Activated naive CD8-positive, alpha-beta T cell treated with anti-CD3 and anti-CD28 coated beads for 36 hours (primary cell): ENCODE measurements at regions not wholly inside any gene's neighbourhood (a gene's known extent, or its start where the extent isn't known, plus 50 kb on each side); places are given as distances from the start of the nearest gene placed in this dataset.
A peak's percentile ranks its signal among the peaks of the same experiment; 100 is the strongest.

Experiments
- DNase-seq: peaks from one replicate; pipeline ENCODE4 v3.0.0; 2021
- H3K27ac Mint-ChIP-seq: one replicate; pipeline ENCODE4 v1.8.0; 2022; ENCODE audit warnings: mild to moderate bottlenecking, moderate library complexity, mixed read lengths
- H3K27me3 Mint-ChIP-seq: one replicate; pipeline ENCODE4 v1.8.0; 2022; ENCODE audit warnings: mild to moderate bottlenecking, mixed read lengths
- H3K36me3 Mint-ChIP-seq: one replicate; pipeline ENCODE4 v1.8.0; 2021; ENCODE audit warnings: mild to moderate bottlenecking, mixed read lengths
- H3K4me1 Mint-ChIP-seq: one replicate; pipeline ENCODE4 v1.8.0; 2021; ENCODE audit warnings: mixed read lengths
- H3K4me3 Mint-ChIP-seq: one replicate; pipeline ENCODE4 v1.8.0; 2022; ENCODE audit warnings: mild to moderate bottlenecking, moderate library complexity, mixed read lengths
- H3K9me3 Mint-ChIP-seq: one replicate; pipeline ENCODE4 v1.8.0; 2022; ENCODE audit warnings: mixed read lengths

DNA sequence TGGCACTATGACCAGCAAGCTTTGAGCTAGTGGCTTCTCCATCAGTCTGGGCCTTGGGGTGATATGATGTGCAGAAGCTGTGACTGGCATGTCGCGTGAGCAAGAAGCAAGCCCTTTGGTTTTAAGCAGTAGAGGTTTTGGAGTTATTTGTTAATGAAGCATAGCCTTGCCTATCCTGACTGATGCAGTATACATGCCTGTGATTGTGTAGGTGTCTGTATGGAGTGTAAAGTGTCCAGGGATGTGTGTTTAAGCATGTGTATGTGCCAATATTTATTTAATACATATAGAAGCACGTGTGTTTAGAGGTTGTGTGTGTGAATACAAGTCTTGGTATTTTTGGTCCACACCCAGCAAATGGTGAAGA, 61.0 kb upstream of the CCDC167 start:
- Mint-ChIP-seq H3K9me3 (peaks cover 4% of the 10 kb centered on the region), H3K27ac (no peak overlapping the region)
- no peak for DNase-seq

GRCh38 chr6:37559501-37559900, 59.8 kb upstream of the CCDC167 start:
- H3K4me1 Mint-ChIP-seq = peaks cover 46% of the 10 kb centered on the region
- peaks cover 4% of the 10 kb centered on the region for H3K9me3 Mint-ChIP-seq
- H3K27me3 Mint-ChIP-seq = peaks cover 3% of the 10 kb centered on the region
- peak overlapping the region; percentile 0 for H3K27ac Mint-ChIP-seq
- H3K36me3 Mint-ChIP-seq = no peaks in the 10 kb centered on the region
- no peak for DNase-seq
- no peak overlapping the region for H3K4me3 Mint-ChIP-seq

More for the DNA sequence above, 61.0 kb upstream of the CCDC167 start:
- Mint-ChIP-seq H3K27me3 (peaks cover 3% of the 10 kb centered on the region), H3K4me3 (no peak overlapping the region), H3K4me1 (peaks cover 36% of the 10 kb centered on the region), H3K36me3 (no peaks in the 10 kb centered on the region)

DNA sequence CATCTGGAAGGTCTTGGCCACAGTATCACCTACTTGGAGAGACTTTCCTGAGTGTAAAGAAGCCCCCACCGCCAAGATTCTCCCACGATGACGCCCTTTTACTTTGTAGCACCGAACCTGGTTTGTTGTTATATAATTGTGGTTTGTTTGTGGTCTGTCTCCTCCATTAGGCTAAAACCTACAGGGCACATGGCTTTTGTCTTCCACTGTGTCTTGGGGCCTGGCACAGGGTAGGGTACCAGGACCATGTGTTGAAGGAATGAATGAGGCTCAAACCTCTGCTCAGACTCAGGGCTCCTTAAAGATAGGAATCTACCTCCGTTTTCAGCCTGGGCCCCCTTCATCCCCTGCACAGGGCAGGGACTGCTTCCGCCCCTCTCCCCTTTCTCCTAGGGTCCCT, 59.4 kb upstream of the CCDC167 start:
- Mint-ChIP-seq H3K27ac (peak overlapping the region; percentile 49), H3K27me3 (peaks cover 3% of the 10 kb centered on the region), H3K4me3 (no peak overlapping the region), H3K36me3 (no peaks in the 10 kb centered on the region), H3K9me3 (peaks cover 4% of the 10 kb centered on the region), H3K4me1 (peaks cover 51% of the 10 kb centered on the region)
- no peak for DNase-seq

DNA sequence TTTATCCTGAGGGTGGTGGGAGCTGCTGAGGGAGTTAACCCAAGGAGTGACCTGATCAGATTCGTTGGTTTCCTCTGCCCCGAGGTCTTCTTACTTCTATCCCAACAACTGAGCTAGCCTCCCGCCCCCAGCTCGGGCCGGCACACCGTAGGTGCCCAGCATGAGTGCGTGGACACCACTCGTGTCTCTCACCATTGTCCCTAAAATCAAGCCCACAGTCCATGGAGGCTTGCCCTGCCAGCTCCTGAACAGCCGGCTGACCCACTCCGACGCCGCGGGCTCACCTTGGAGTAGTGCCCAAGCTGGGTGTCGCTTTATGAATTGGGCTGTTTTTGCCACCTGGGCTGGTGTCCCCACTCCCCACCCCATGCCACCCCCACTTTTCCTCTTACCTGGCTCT, 59.0 kb upstream of the CCDC167 start:
- no peaks in the 10 kb centered on the region for H3K36me3 Mint-ChIP-seq
- no peak overlapping the region for H3K4me3 Mint-ChIP-seq
- H3K27me3 Mint-ChIP-seq = peaks cover 3% of the 10 kb centered on the region
- peaks cover 4% of the 10 kb centered on the region for H3K9me3 Mint-ChIP-seq
- H3K4me1 Mint-ChIP-seq = peaks cover 55% of the 10 kb centered on the region
- H3K27ac Mint-ChIP-seq = no peak overlapping the region
- DNase-seq = no peak

GRCh38 chr6:37558168-37558567, 58.5 kb upstream of the CCDC167 start:
- peaks cover 4% of the 10 kb centered on the region for H3K9me3 Mint-ChIP-seq
- no peak for DNase-seq
- no peaks in the 10 kb centered on the region for H3K36me3 Mint-ChIP-seq
- H3K4me3 Mint-ChIP-seq = no peak overlapping the region
- H3K4me1 Mint-ChIP-seq = peaks cover 59% of the 10 kb centered on the region
- peaks cover 3% of the 10 kb centered on the region for H3K27me3 Mint-ChIP-seq
- H3K27ac Mint-ChIP-seq = no peak overlapping the region

DNA sequence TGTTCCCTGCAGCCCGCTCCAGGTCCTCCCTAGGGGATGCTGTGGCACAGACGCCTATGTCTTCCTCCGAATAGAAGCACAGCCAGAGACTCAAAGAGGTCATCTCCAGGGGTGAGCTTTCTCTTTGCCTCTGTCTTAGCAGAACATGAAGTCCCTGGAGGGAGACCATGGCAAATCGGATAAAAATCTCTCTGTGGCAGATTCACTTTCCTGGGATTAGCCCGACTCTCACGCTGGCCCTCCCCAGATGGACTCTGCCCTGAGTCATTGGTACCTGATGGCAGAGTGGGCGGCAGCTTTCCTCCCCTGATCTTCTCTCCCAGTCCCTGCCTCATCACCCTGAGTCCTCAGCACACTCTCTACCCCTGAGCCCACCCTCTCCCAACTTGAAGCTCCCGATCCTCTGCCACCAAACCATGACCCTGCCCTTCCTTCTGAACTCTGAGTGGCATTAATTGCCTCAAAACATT, 58.0 kb upstream of the CCDC167 start:
- Mint-ChIP-seq H3K9me3 (peaks cover 4% of the 10 kb centered on the region), H3K27ac (no peak overlapping the region)

DNA sequence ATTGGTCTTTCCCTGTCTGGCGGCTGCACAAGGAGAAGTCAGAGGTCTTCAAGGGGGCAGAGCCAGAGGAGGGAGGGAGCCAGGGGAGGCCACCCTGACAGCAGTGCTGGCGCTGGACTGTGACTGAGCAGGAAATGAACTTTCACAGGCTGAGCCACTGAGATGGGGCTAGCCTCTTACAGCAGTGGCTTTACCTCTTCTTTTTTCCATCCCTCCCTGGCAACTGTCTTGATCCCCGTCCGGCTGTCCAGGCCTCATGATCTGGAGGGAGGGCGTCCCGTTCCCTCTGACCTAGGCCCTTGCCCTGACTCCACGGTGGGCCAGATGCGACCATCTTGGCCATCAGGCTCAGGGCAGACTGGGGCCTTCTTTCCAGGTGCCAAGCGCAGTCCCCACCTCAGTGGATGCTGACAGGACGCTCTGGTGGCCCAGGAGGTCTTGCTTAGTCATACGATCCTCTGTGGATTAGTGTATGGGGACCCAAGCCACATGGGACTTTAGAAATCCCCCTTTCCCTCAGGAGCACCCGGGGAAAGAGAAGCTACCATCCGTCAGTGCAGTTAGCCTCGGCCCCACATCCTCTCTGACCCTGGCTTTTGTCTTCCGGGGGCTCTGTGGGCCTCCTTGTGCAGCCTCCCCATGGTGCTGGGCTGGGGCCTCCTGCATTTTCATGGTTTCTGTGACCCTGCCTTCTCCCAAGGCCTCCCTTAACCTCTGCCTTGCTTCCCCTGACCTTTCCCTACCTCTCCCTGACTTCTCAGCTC, 57.4 kb upstream of the CCDC167 start:
- Mint-ChIP-seq H3K4me1 (peaks cover 63% of the 10 kb centered on the region), H3K9me3 (peaks cover 4% of the 10 kb centered on the region), H3K27me3 (peaks cover 3% of the 10 kb centered on the region), H3K27ac (no peak overlapping the region), H3K4me3 (no peak overlapping the region), H3K36me3 (no peaks in the 10 kb centered on the region)
- no peak for DNase-seq

More for the DNA sequence above, 58.0 kb upstream of the CCDC167 start:
- no peaks in the 10 kb centered on the region for H3K36me3 Mint-ChIP-seq
- peaks cover 3% of the 10 kb centered on the region for H3K27me3 Mint-ChIP-seq
- peaks cover 59% of the 10 kb centered on the region for H3K4me1 Mint-ChIP-seq
- no peak overlapping the region for H3K4me3 Mint-ChIP-seq
- no peak for DNase-seq

GRCh38 chr6:37555040-37555781, 55.5 kb upstream of the CCDC167 start:
- H3K27ac Mint-ChIP-seq = no peak overlapping the region
- H3K36me3 Mint-ChIP-seq = no peaks in the 10 kb centered on the region
- H3K4me3 Mint-ChIP-seq = no peak overlapping the region
- H3K4me1 Mint-ChIP-seq = peaks cover 62% of the 10 kb centered on the region
- no peaks in the 10 kb centered on the region for H3K27me3 Mint-ChIP-seq
- DNase-seq = no peak
- no peaks in the 10 kb centered on the region for H3K9me3 Mint-ChIP-seq

DNA sequence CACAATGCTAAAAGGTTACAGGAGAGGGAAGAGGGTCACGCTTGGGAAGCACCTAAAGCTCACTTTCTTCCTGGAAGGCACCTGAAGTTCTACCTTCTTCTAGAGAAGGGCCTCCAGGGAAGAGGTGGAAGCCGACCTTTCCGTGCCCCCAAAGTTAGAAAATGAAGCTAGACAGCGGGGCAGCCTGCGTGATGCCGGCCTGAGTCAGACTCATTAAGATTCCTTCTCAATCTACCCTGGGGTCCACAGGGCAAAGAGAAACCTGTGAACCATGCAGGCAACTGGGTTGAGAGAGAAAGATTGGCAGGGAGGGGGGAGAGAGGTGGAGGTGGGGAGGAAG, 54.8 kb upstream of the CCDC167 start:
- Mint-ChIP-seq H3K4me1 (peaks cover 54% of the 10 kb centered on the region), H3K9me3 (no peaks in the 10 kb centered on the region), H3K27me3 (no peaks in the 10 kb centered on the region), H3K27ac (peak overlapping the region; percentile 81), H3K36me3 (no peaks in the 10 kb centered on the region), H3K4me3 (peak overlapping the region; percentile 33)
- DNase-seq = no peak

DNA sequence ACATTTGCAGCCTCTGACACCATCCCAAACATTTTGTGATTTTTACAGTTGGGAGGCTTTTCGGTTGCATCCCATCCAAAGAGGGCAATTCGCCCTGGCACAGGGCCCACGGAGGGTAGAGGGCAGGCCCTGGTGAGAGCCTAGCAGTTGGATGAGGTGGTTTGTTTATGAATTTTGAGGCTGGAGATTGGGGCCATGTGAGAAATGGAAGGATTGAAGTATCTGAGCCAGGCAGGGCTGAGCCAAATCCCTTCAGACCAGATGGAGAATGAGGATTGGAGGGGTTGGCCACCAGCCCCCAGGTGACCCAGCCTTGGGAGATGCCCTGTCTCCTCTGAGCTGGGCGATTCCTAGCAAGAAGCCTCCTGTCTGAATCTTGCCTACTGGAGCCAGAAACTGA, 52.6 kb upstream of the CCDC167 start:
- H3K9me3 Mint-ChIP-seq = no peaks in the 10 kb centered on the region
- H3K4me3 Mint-ChIP-seq = no peak overlapping the region
- no peaks in the 10 kb centered on the region for H3K27me3 Mint-ChIP-seq
- no peaks in the 10 kb centered on the region for H3K36me3 Mint-ChIP-seq
- H3K27ac Mint-ChIP-seq = no peak overlapping the region
- H3K4me1 Mint-ChIP-seq = peaks cover 43% of the 10 kb centered on the region
- DNase-seq = no peak

GRCh38 chr6:37551867-37552266, 52.2 kb upstream of the CCDC167 start:
- Mint-ChIP-seq H3K9me3 (no peaks in the 10 kb centered on the region), H3K4me3 (no peak overlapping the region), H3K4me1 (peaks cover 42% of the 10 kb centered on the region), H3K36me3 (no peaks in the 10 kb centered on the region), H3K27me3 (no peaks in the 10 kb centered on the region), H3K27ac (no peak overlapping the region)
- no peak for DNase-seq

- Mint-ChIP-seq H3K4me1 (peaks cover 42% of the 10 kb centered on the region), H3K4me3 (no peak overlapping the region), H3K36me3 (no peaks in the 10 kb centered on the region), H3K27me3 (no peaks in the 10 kb centered on the region), H3K9me3 (no peaks in the 10 kb centered on the region), H3K27ac (no peak overlapping the region)
- no peak for DNase-seq
Observed at GRCh38 chr6:37551446-37551845, 51.8 kb upstream of the CCDC167 start.

DNA sequence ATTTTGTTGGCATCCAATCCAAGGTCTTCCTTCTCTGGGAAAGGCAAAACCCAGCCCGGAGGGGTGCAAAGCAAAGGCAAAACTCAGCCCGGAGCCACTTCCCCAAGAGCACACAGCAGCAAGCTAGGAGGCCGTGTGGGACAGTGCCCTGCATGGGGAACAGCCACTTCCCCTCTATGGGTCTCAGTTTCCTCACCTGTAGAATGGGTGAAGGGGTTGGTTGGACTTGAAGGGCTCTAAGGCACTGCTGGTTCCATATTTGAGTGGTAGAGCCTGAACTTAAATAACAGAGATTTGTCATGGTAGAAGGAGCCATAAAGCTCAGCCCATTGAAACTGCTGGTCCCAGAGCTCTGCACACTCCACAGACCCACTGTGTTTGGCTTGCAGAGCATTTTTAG, 51.3 kb upstream of the CCDC167 start:
- Mint-ChIP-seq H3K36me3 (no peaks in the 10 kb centered on the region), H3K27ac (no peak overlapping the region), H3K9me3 (no peaks in the 10 kb centered on the region), H3K4me1 (peaks cover 40% of the 10 kb centered on the region), H3K4me3 (no peak overlapping the region), H3K27me3 (no peaks in the 10 kb centered on the region)
- DNase-seq = no peak

- Mint-ChIP-seq H3K27ac (no peak overlapping the region), H3K36me3 (no peaks in the 10 kb centered on the region), H3K9me3 (no peaks in the 10 kb centered on the region), H3K4me3 (no peak overlapping the region), H3K4me1 (peaks cover 35% of the 10 kb centered on the region), H3K27me3 (no peaks in the 10 kb centered on the region)
- no peak for DNase-seq
Observed at GRCh38 chr6:37550191-37550831, 50.6 kb upstream of the CCDC167 start.

GRCh38 chr6:37549558-37549957, 49.9 kb upstream of the CCDC167 start:
- Mint-ChIP-seq H3K36me3 (no peaks in the 10 kb centered on the region), H3K4me3 (no peak overlapping the region), H3K4me1 (peaks cover 29% of the 10 kb centered on the region), H3K27me3 (no peaks in the 10 kb centered on the region), H3K27ac (no peak overlapping the region), H3K9me3 (no peaks in the 10 kb centered on the region)
- no peak for DNase-seq
